Hepatocyte (in vitro differentiated cells): ENCODE measurements at regions not wholly inside any gene's neighbourhood (a gene's known extent, or its start where the extent isn't known, plus 50 kb on each side); places are given as distances from the start of the nearest gene placed in this dataset.
"Not testable (repeated sequence)": the region's sequence is repeated elsewhere in the genome, so short reads cannot be mapped to it uniquely, and the experiment has no call there.

Source experiments
- DNase-seq: peaks from one replicate; pipeline ENCODE4 v3.0.0-alpha.2; 2016; ENCODE audit warnings: low spot score
- H2AFZ ChIP-seq: fragments of 200-600 bp; sonication (generic); 2 replicates; pipeline ENCODE4 v1.6.0; 2016; ENCODE audit warnings: antibody characterized with exemption, mild to moderate bottlenecking
- H3K27ac ChIP-seq: fragments of 200-600 bp; sonication (generic); 2 replicates; pipeline ENCODE4 v1.5.1; 2016; ENCODE audit warnings: mild to moderate bottlenecking
- H3K27me3 ChIP-seq: fragments of 200-600 bp; sonication (generic); 2 replicates; pipeline ENCODE4 v1.6.1; 2016
- H3K36me3 ChIP-seq: fragments of 200-600 bp; sonication (generic); replicated peaks from 2 replicates; pipeline ENCODE4 v1.5.1; 2016; ENCODE audit warnings: low read depth; ENCODE audit not compliant: insufficient read depth
- H3K4me1 ChIP-seq: fragments of 200-600 bp; sonication (generic); 2 replicates; pipeline ENCODE4 v1.5.1; 2016; ENCODE audit warnings: mild to moderate bottlenecking, moderate library complexity; ENCODE audit not compliant: insufficient read depth
- H3K4me2 ChIP-seq: fragments of 200-600 bp; sonication (generic); 2 replicates; pipeline ENCODE4 v1.6.0; 2016
- H3K4me3 ChIP-seq: fragments of 200-600 bp; sonication (generic); 2 replicates; pipeline ENCODE4 v1.5.1; 2016; ENCODE audit warnings: mild to moderate bottlenecking
- H3K79me2 ChIP-seq: fragments of 200-600 bp; sonication (generic); 2 replicates; pipeline ENCODE4 v1.6.0; 2017; ENCODE audit warnings: mild to moderate bottlenecking
- H3K9me2 ChIP-seq: fragments of 200-600 bp; sonication (generic); replicated peaks from 2 replicates; pipeline ENCODE4 v1.6.0; 2017; ENCODE audit warnings: mild to moderate bottlenecking; ENCODE audit not compliant: insufficient read depth
- H3K9me3 ChIP-seq: fragments of 200-600 bp; sonication (generic); 2 replicates; pipeline ENCODE4 v1.5.1; 2016; ENCODE audit warnings: low read depth, mild to moderate bottlenecking
- H4K20me1 ChIP-seq: fragments of 200-600 bp; sonication (generic); 2 replicates; pipeline ENCODE4 v1.6.0; 2016; ENCODE audit warnings: mild to moderate bottlenecking; ENCODE audit not compliant: insufficient read depth, poor library complexity, severe bottlenecking
- CTCF ChIP-seq: fragments of 200-600 bp; sonication (generic); IDR thresholded peaks from 2 replicates; pipeline ENCODE4 v1.5.1; 2016; ENCODE audit warnings: antibody characterized with exemption, mild to moderate bottlenecking; ENCODE audit not compliant: poor library complexity
- EZH2 ChIP-seq: fragments of 200-600 bp; sonication (generic); IDR thresholded peaks from 2 replicates; pipeline ENCODE4 v1.6.1; 2016; ENCODE audit warnings: antibody characterized with exemption, mild to moderate bottlenecking, borderline replicate concordance
- EZH2phosphoT487 ChIP-seq: fragments of 200-600 bp; sonication (generic); IDR thresholded peaks from one replicate; pipeline ENCODE4 v1.6.1; 2018; ENCODE audit warnings: antibody characterized with exemption, mild to moderate bottlenecking, low read depth, moderate library complexity; ENCODE audit not compliant: unreplicated experiment, severe bottlenecking
- WGBS: methylation state at CpG from one replicate; pipeline ENCODE4 v1.1.6; 2016; ENCODE audit warnings: low lambda C conversion rate; ENCODE audit errors: missing lambda C conversion rate; 5-methylcytosine and 5-hydroxymethylcytosine counted together

GRCh38 chr14:105690671-105691070 is 164.3 kb downstream of the TMEM121 start:
- Histone ChIP-seq H3K4me3 (no peak overlapping the region), H3K27ac (no peak overlapping the region), H3K9me3 (no peaks in the 10 kb centered on the region), H3K79me2 (no peaks in the 10 kb centered on the region), H3K36me3 (no peaks in the 10 kb centered on the region), H4K20me1 (no peaks in the 10 kb centered on the region), H3K4me1 (no peaks in the 10 kb centered on the region), H2AFZ (no peak overlapping the region), H3K27me3 (no peaks in the 10 kb centered on the region), H3K4me2 (no peak overlapping the region), H3K9me2 (no peaks in the 10 kb centered on the region)
- DNase-seq = no peak
- WGBS = 89% methylated on average over 3 of the region's 3 CpGs
- no peak for TF ChIP-seq EZH2phosphoT487
- no peak for TF ChIP-seq CTCF
- TF ChIP-seq EZH2 = no peak

GRCh38 chr14:105691321-105692109 is 165.1 kb downstream of the TMEM121 start:
- H3K4me3 ChIP-seq, DNase-seq, H3K27me3 ChIP-seq, H3K27ac ChIP-seq, H4K20me1 ChIP-seq, H3K9me3 ChIP-seq, H3K79me2 ChIP-seq, H3K9me2 ChIP-seq, H3K4me2 ChIP-seq, H3K36me3 ChIP-seq, H3K4me1 ChIP-seq, H2AFZ ChIP-seq: not testable (repeated sequence)
- WGBS = 87% methylated on average over 21 of the region's 25 CpGs

GRCh38 chr14:105692110-105692685 is 165.8 kb downstream of the TMEM121 start:
- H3K9me2 ChIP-seq, H3K27me3 ChIP-seq, H2AFZ ChIP-seq, H4K20me1 ChIP-seq, DNase-seq, H3K4me3 ChIP-seq, H3K79me2 ChIP-seq, H3K27ac ChIP-seq, H3K9me3 ChIP-seq, H3K4me2 ChIP-seq, H3K36me3 ChIP-seq, H3K4me1 ChIP-seq: not testable (repeated sequence)
- no CpG with 5 or more reads among the region's 19 CpGs for WGBS

- TF ChIP-seq EZH2phosphoT487 (no peak), CTCF (no peak), EZH2 (no peak)
- Histone ChIP-seq H3K4me2 (no peak overlapping the region), H4K20me1 (no peaks in the 10 kb centered on the region), H3K27me3 (no peaks in the 10 kb centered on the region), H3K4me1 (no peaks in the 10 kb centered on the region), H3K9me2 (no peaks in the 10 kb centered on the region), H2AFZ (no peak overlapping the region), H3K36me3 (no peaks in the 10 kb centered on the region), H3K27ac (no peak overlapping the region), H3K9me3 (no peaks in the 10 kb centered on the region), H3K4me3 (no peak overlapping the region), H3K79me2 (no peaks in the 10 kb centered on the region)
- DNase-seq = no peak
- 83% methylated on average over 2 of the region's 2 CpGs for WGBS
Observed at GRCh38 chr14:105694961-105695360, 168.6 kb downstream of the TMEM121 start.

GRCh38 chr14:105696388-105696787 is 170.0 kb downstream of the TMEM121 start:
- not testable (repeated sequence) for H3K4me2 ChIP-seq, H3K4me3 ChIP-seq, H3K4me1 ChIP-seq, H3K9me2 ChIP-seq, H3K27me3 ChIP-seq, H3K36me3 ChIP-seq, H3K79me2 ChIP-seq, H2AFZ ChIP-seq, DNase-seq, H4K20me1 ChIP-seq, H3K27ac ChIP-seq, H3K9me3 ChIP-seq
- WGBS = no CpG with 5 or more reads among the region's 11 CpGs

GRCh38 chr14:105697414-105697813 is 171.0 kb downstream of the TMEM121 start:
- H3K27me3 ChIP-seq, H3K79me2 ChIP-seq, H3K27ac ChIP-seq, H3K36me3 ChIP-seq, H3K4me3 ChIP-seq, H4K20me1 ChIP-seq, DNase-seq, H3K4me2 ChIP-seq, H3K4me1 ChIP-seq, H3K9me2 ChIP-seq, H3K9me3 ChIP-seq, H2AFZ ChIP-seq: not testable (repeated sequence)
- no CpG with 5 or more reads among the region's 22 CpGs for WGBS

- H2AFZ ChIP-seq, DNase-seq, H3K36me3 ChIP-seq, H3K27ac ChIP-seq, H3K79me2 ChIP-seq, H3K9me2 ChIP-seq, H3K4me3 ChIP-seq, H3K9me3 ChIP-seq, H3K4me2 ChIP-seq, H4K20me1 ChIP-seq, H3K27me3 ChIP-seq, H3K4me1 ChIP-seq: not testable (repeated sequence)
- WGBS = 82% methylated on average over 5 of the region's 5 CpGs
Observed at GRCh38 chr14:105697955-105698354, 171.6 kb downstream of the TMEM121 start.
